Heart left ventricle (tissue), 16 donors: ENCODE measurements at regions not wholly inside any gene's neighbourhood (a gene's known extent, or its start where the extent isn't known, plus 50 kb on each side); places are given as distances from the start of the nearest gene placed in this dataset.
A peak's percentile ranks its signal among the peaks of the same experiment; 100 is the strongest.
"Not testable (repeated sequence)": the region's sequence is repeated elsewhere in the genome, so short reads cannot be mapped to it uniquely, and the experiment has no call there.

Experiments
- ATAC-seq, 4 donors: fragments of 200-7000 bp; cut with Tn5 transposase; one replicate each; pipeline ENCODE4 v1.9.1; 2020 to 2022; ENCODE audit warnings: moderate library complexity in 4 of 4, mild to moderate bottlenecking in 3 of 4, moderate number of reproducible peaks in 1 of 4
- DNase-seq, 5 donors: peaks; one replicate each; pipeline ENCODE4 v3.0.0-alpha.2; 2020
- H3K27ac ChIP-seq, 12 donors: fragments of 200-600 bp; sonication (generic) in 4 of 12; one replicate each; pipeline versions ENCODE4 v1.5.0 to v1.8.0; 2016 to 2022; ENCODE audit warnings: mild to moderate bottlenecking in 2 of 12
- H3K27me3 ChIP-seq, 9 donors: fragments of 200-600 bp; sonication (generic) in 2 of 9; one replicate each; pipeline versions ENCODE4 v1.5.1 to v1.8.0; 2016 to 2022; ENCODE audit warnings: mild to moderate bottlenecking in 3 of 9
- H3K36me3 ChIP-seq, 9 donors: fragments of 200-600 bp; sonication (generic) in 2 of 9; one replicate each; pipeline versions ENCODE4 v1.5.0 to v1.8.0; 2018 to 2022; ENCODE audit warnings: mild to moderate bottlenecking in 2 of 9
- H3K4me1 ChIP-seq, 12 donors: fragments of 200-600 bp; sonication (generic) in 4 of 12; one replicate each; pipeline versions ENCODE4 v1.5.0 to v1.8.0; 2016 to 2022; ENCODE audit warnings: mild to moderate bottlenecking in 3 of 12
- H3K4me3 ChIP-seq, 12 donors: fragments of 200-600 bp; sonication (generic) in 4 of 12; one replicate each; pipeline versions ENCODE4 v1.5.0 to v1.8.0; 2017 to 2022; ENCODE audit warnings: mild to moderate bottlenecking in 9 of 12, moderate library complexity in 4 of 12
- H3K9me3 ChIP-seq, 12 donors: fragments of 200-600 bp; sonication (generic) in 4 of 12; one replicate each; pipeline versions ENCODE4 v1.5.0 to v1.8.0; 2016 to 2022; ENCODE audit warnings: mild to moderate bottlenecking in 1 of 12
- WGBS, 4 donors: extraction: QIAGEN DNeasy Blood & Tissue Kit in 2 of 4; methylation state at CpG; one replicate each; pipeline versions ENCODE4 v1.1.5 to v1.1.7; 2013 to 2018; 5-methylcytosine and 5-hydroxymethylcytosine counted together
- intact Hi-C, 10 donors: fragments of 100-400 bp; cut with DNase I; formaldehyde crosslinking; loops; one replicate each; pipeline versions ENCODE4 v1.11.1 to v1.14.2; 2022
- TF ChIP-seq, protein P1 (sequence below), 12 donors: fragments of 200-600 bp; sonication (generic) in 4 of 12; IDR thresholded peaks; one replicate each; pipeline versions ENCODE4 v1.5.0 to v1.8.0; 2018 to 2022; ENCODE audit warnings: antibody characterized with exemption in 12 of 12, mild to moderate bottlenecking in 5 of 12
- donor health status: ischemic (EF 13 %, LVEDD 7.1; RV severe dilation, severe dysfunction).
- donor health status: healthy with polysubstance abuse.
- donor health status: DM: no; HTN: yes; CAD: no.
- donor health status: DM: no; HTN: no; CAD: no.
- donor health status: ischemic (EF 25% LVEDD 6.9; RV normal size, moderate dysfunction).
- donor health status: ischemic (EF 25% LVEDD 5.7; RV mildly dilated, moderate dysfunction).
- donor health status: healthy.
- donor health status: DM: yes; HTN: yes; CAD: no.
- donor health status: ischemic (EF 35%, LVEDD 5.7; RV mildly dilated, moderate dysfunction).
- donor health status: nonischemic (EF 11% LVEDD 7.7; RV severe dilation, severe dysfunction).
- donor health status: DM: yes; HTN: yes; CAD: no.
- donor health status: PGD.
- donor health status: ischemic (EF 29% LVEDD 5.4; RV normal size, mild dysfunction).
- donor health status: nonischemic (EF 23%, LVEDD 6.1; RV moderate dilation, normal function).

DNA sequence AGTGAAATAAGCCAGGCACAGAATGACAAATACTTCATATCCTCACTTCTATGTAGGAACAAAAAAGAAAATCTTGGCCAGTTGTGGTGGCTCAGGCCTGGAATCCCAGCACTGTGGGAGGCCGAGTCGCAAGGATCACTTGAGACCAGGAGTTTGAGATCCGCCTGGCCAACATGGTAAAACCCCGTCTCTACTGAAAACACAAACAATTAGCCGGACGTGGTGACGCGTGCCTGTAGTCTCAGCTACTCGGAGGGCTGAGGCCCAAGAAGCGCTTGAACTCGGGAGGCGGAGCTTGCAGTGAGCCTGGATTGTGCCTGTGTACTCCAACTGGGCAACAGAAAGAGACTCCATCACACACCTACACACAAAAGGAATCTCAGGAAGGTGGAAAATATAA is 112.3 kb upstream of the HMX1 start:
- H3K27ac ChIP-seq, H3K9me3 ChIP-seq, H3K36me3 ChIP-seq, H3K27me3 ChIP-seq, ATAC-seq, intact Hi-C loops, H3K4me3 ChIP-seq, DNase-seq, H3K4me1 ChIP-seq: not testable (repeated sequence)
- 81 to 87% (median 85%) methylated on average over 9 to 12 of the region's 12 CpGs for WGBS, 4 donors

DNA sequence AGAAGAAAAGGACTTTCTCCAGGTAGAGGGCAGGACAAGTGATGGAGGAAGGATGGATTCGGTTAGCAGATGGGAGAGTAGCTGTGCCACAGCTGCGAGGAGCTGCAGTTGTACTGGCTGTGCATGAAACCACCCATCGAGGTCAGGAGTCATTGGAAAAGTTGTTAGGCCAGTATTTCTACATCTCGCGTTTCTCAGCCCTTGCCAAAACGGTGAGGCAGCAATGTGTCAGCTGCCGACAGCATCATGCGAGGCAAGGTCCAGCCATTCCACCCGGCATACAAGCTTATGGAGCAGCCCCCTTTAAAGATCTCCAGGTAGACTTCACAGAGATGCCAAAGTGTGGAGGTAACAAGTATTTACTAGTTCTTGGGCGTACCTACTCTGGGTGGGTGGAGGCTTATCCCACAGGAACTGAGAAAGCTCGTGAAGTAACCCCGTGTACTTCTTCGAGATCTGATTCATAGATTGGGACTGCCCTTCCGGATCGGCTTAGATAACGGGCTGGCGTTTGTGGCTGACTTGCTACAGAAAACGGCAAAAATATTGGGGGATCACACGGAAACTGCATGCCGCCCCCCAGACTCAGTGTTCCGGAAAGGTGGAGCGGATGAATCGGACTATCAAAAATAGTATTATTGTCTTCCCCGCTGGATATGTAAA is 105.0 kb upstream of the HMX1 start:
- H3K27ac ChIP-seq, H3K9me3 ChIP-seq, H3K36me3 ChIP-seq, H3K4me1 ChIP-seq, DNase-seq, intact Hi-C loops, ATAC-seq, H3K27me3 ChIP-seq, H3K4me3 ChIP-seq: not testable (repeated sequence)
- 75 to 84% (median 81%) methylated on average over 21 to 24 of the region's 24 CpGs for WGBS, 4 donors

- ATAC-seq, H3K4me1 ChIP-seq, intact Hi-C loops, H3K9me3 ChIP-seq, H3K27me3 ChIP-seq, H3K27ac ChIP-seq, H3K4me3 ChIP-seq, DNase-seq, H3K36me3 ChIP-seq: not testable (repeated sequence)
- 89 to 94% (median 92%) methylated on average over 7 of the region's 7 CpGs for WGBS, 4 donors
Observed at GRCh38 chr4:8972635-8973034, 101.0 kb upstream of the HMX1 start.

GRCh38 chr4:8965896-8966295 is 94.3 kb upstream of the HMX1 start:
- ATAC-seq, H3K36me3 ChIP-seq, H3K9me3 ChIP-seq, intact Hi-C loops, H3K4me3 ChIP-seq, DNase-seq, H3K27ac ChIP-seq: not testable (repeated sequence)
- Histone ChIP-seq H3K27me3 (peaks cover 5 to 35% (median 10%) of the 10 kb centered on the region in 9 donors), H3K4me1 (peaks cover 0 to 11% (median 0%) of the 10 kb centered on the region in 12 donors)
- 87 to 94% (median 89%) methylated on average over 10 to 15 of the region's 15 CpGs for WGBS, 4 donors

DNA sequence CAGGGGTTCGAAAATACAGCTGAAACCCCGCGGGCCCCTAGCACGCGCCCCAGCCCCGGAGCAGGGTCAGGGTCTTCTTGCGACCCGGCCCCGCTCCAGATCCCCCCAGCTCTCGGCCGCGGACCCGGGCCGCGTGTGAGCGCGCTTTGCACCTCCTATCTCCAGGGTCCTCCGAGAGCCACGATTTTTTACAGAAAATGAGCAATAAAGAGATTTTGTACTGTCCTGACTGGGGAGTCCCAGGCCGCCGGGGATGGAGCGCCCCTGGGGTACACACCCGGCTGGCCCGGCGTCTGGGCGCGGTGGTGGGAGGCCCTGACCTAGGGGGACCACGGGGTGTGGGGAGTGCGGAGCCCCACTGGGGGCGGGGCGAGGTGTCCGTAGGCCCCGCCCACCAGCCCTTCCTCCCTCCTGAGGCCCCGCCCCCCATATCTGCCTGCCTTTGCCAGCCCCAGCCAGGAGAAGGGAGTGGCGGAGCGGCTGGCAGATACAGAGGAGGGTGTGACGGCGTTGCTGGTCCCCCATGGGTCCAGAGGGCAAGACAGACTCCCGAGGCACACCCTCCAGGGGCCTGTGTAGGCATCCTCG is 92.7 kb upstream of the HMX1 start:
- ATAC-seq, DNase-seq, H3K27ac ChIP-seq, intact Hi-C loops, H3K9me3 ChIP-seq, H3K36me3 ChIP-seq: not testable (repeated sequence)
- Histone ChIP-seq H3K4me1 (peaks cover 0 to 11% (median 0%) of the 10 kb centered on the region in 12 donors), H3K4me3 (peak overlapping the region in 1 of 12 donors; percentile 15), H3K27me3 (peaks cover 5 to 46% (median 10%) of the 10 kb centered on the region in 9 donors)
- WGBS, 4 donors: 4 to 6% (median 4%) methylated on average over 32 to 40 of the region's 40 CpGs; no CpG with 5 or more reads in 1 of the 4 donors

GRCh38 chr4:8963533-8963932 is 91.9 kb upstream of the HMX1 start:
- ATAC-seq, H3K9me3 ChIP-seq, DNase-seq, intact Hi-C loops, H3K36me3 ChIP-seq, H3K27ac ChIP-seq: not testable (repeated sequence)
- peaks cover 5 to 53% (median 10%) of the 10 kb centered on the region in 9 donors for H3K27me3 ChIP-seq
- peaks cover 0 to 11% (median 0%) of the 10 kb centered on the region in 12 donors for H3K4me1 ChIP-seq
- H3K4me3 ChIP-seq: peak overlapping the region in 3 of 12 donors; percentile 4 to 17 (median 15)
- 0 to 4% (median 1%) methylated on average over 5 to 41 of the region's 41 CpGs for WGBS, 4 donors

- ATAC-seq, H3K36me3 ChIP-seq, H3K4me3 ChIP-seq, intact Hi-C loops, H3K9me3 ChIP-seq, H3K27ac ChIP-seq: not testable (repeated sequence)
- H3K27me3 ChIP-seq: peaks cover 5 to 66% (median 13%) of the 10 kb centered on the region in 9 donors
- peak in 4 of 5 donors; percentile 19 to 75 (median 35) for DNase-seq
- TF ChIP-seq, protein P1, sequence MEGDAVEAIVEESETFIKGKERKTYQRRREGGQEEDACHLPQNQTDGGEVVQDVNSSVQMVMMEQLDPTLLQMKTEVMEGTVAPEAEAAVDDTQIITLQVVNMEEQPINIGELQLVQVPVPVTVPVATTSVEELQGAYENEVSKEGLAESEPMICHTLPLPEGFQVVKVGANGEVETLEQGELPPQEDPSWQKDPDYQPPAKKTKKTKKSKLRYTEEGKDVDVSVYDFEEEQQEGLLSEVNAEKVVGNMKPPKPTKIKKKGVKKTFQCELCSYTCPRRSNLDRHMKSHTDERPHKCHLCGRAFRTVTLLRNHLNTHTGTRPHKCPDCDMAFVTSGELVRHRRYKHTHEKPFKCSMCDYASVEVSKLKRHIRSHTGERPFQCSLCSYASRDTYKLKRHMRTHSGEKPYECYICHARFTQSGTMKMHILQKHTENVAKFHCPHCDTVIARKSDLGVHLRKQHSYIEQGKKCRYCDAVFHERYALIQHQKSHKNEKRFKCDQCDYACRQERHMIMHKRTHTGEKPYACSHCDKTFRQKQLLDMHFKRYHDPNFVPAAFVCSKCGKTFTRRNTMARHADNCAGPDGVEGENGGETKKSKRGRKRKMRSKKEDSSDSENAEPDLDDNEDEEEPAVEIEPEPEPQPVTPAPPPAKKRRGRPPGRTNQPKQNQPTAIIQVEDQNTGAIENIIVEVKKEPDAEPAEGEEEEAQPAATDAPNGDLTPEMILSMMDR (IDR thresholded peaks at IDR 0.05): peak; percentile 18 to 48 (median 36)
- peaks cover 0 to 11% (median 0%) of the 10 kb centered on the region in 12 donors for H3K4me1 ChIP-seq
- 5 to 31% (median 13%) methylated on average over 4 to 11 of the region's 11 CpGs for WGBS, 4 donors
Observed at GRCh38 chr4:8961343-8961742, 89.7 kb upstream of the HMX1 start.

DNA sequence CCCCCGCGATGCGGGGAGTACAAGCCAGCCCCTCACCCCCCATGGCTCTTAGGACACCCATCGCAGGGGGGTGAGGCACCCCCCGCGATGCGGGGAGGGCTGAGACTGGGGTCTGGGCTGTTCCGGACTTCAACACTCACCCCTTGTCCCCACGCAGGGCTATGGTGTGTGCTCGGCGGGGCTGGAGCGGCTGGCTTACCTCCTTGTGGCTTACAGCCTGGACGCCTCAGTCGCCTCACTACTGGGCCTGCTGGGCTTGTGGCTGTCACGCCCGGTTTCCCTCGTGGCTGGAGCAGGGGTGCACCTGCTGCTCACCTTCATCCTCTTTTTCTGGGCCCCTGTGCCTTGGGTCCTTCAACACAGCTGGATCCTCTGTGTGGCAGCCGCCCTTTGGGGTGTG is 87.8 kb upstream of the HMX1 start:
- WGBS, 4 donors: 65 to 81% (median 73%) methylated on average over 12 to 18 of the region's 18 CpGs
- Histone ChIP-seq H3K27me3 (peaks cover 4 to 59% (median 11%) of the 10 kb centered on the region in 9 donors), H3K4me1 (peaks cover 0 to 11% (median 0%) of the 10 kb centered on the region in 12 donors)
- H3K27ac ChIP-seq, intact Hi-C loops, ATAC-seq, DNase-seq, H3K4me3 ChIP-seq, H3K36me3 ChIP-seq, H3K9me3 ChIP-seq: not testable (repeated sequence)

- H3K27ac ChIP-seq, H3K36me3 ChIP-seq, DNase-seq, intact Hi-C loops, H3K9me3 ChIP-seq, H3K4me1 ChIP-seq, ATAC-seq, H3K4me3 ChIP-seq: not testable (repeated sequence)
- 85 to 90% (median 87%) methylated on average over 16 of the region's 16 CpGs for WGBS, 4 donors
- peaks cover 0 to 18% (median 0%) of the 10 kb centered on the region in 9 donors for H3K27me3 ChIP-seq
Observed at GRCh38 chr4:8954001-8954400, 82.4 kb upstream of the HMX1 start.

GRCh38 chr4:8952791-8953190 is 81.2 kb upstream of the HMX1 start:
- H3K36me3 ChIP-seq, H3K27ac ChIP-seq, H3K27me3 ChIP-seq, H3K4me3 ChIP-seq, DNase-seq, ATAC-seq, intact Hi-C loops, H3K4me1 ChIP-seq, H3K9me3 ChIP-seq: not testable (repeated sequence)
- WGBS, 4 donors: 83 to 87% (median 87%) methylated on average over 12 of the region's 12 CpGs
